GM03348 (cell line): ENCODE measurements at regions not wholly inside any gene's neighbourhood (a gene's known extent, or its start where the extent isn't known, plus 50 kb on each side); places are given as distances from the start of the nearest gene placed in this dataset.

Source experiments
- DNase-seq: peaks from one replicate; pipeline ENCODE4 v3.0.0; 2012; ENCODE audit warnings: low spot score

DNA sequence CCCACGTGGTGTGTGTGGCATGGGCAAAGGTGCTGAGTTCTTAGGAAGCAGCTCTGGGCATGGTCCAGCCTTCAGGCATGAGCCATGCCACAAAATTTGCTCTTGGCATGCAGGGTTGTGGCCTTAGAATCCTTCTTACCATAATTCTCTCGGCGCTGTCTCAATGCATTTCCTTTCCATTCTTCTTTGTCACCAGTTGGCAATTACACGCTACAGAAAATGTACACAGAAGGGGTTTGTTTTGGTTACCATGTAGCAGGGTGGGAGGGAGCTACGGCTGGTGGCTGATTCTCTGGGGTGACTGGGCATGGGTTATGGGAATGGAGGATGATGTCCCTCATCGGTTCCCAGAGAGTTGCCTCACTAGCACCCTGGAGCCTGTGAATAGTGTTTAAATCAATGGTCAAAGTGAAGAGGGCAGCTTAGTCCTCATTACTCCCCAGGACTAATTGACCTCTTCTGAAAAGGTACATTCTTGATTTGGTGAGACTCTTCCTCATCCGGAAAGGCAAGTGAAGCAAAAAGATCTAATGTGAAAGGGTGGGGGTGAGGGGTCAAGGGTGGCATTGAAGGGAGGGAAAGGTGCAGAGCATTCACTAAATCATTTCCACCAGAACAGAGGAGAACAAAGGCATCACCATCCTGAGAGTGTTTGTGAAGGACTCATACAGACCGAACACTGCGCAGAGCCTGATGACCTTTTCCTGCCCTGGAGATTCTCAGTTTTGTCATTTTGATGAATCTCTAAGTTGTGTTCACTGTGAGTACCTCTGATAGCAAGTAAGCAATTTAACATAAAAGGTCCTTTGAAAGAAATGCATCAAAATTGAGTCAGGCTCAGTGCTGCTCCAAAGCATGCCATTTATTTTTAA is 199.8 kb upstream of the SFRP2 start:
- peak; percentile 29 for DNase-seq

DNA sequence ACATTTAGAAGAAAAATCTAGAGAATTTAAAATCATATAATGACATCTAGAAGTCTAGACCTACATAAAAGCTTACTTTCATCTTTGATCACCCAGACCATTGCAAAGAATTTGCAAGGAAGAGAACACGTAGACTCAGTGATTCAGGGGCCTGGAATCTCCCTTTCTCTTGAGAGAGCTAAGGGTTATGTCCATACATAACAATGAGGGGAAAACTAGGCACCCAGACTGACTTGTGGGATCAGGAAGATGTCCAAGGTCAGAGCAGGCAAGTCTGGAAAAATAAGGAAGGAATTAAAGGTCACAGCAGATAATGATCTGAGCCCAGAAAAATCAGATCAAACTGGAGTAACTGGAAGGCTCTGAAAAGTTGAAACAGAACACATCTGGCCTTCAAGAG is 198.4 kb upstream of the SFRP2 start:
- peak; percentile 81 for DNase-seq

DNA sequence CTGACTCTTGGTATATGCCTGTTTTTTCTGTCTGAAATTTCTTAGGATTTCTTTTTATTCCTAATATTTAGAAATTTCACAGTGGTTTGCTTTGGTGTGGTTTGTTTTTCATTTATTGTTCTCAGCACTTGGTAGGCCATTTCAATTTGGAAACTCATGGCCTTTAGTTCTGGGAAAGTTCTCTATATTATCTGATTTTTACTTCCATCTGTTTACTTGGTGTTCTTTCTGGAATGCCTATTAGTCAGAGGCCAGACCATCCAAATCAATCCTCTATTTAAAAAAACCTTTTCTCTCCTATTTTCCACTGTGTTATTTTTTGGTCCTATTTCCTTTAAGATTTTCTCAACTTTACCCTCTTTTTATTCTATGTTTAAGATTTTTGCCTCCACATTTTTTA is 188.1 kb upstream of the SFRP2 start:
- DNase-seq: peak; percentile 50

DNA sequence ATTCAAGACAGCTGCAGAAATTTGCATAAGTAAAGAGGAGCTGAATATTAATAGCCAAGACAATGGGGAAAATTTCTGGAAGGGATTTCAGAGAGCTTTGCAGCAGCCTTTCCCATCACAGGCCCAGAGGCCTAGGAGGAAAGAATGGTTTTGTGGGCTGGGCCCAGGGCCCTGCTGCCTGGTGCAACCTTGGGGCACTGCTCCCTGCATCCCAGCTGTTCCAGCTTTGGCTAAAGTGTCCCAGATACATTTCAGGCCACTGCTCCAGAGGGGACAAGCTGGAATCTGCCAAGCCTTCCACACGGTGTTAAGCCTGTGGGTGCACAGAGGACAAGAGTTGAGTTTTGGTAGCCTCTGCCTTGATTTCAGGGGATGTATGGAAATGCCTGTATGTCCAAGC is 185.6 kb upstream of the SFRP2 start:
- no peak for DNase-seq

DNA sequence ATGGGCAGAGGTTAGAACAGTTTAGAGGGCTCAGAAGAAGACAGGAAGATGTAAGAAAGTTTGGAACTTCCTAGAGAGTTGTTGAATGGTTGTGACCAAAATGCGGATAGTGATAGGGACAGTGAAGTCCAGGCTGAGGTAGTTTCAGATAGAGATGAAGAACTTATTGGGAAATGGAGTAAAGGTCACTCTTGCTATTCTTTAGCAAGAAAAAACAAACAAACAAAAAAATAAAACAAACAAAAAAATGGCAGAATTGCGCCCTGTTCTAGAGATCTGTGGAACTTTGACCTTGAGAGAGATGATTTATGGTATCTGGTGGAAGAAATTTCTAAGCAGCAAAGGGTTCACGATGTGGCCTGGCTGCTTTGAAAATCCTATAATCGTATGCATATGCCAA is 185.1 kb upstream of the SFRP2 start:
- no peak for DNase-seq

DNA sequence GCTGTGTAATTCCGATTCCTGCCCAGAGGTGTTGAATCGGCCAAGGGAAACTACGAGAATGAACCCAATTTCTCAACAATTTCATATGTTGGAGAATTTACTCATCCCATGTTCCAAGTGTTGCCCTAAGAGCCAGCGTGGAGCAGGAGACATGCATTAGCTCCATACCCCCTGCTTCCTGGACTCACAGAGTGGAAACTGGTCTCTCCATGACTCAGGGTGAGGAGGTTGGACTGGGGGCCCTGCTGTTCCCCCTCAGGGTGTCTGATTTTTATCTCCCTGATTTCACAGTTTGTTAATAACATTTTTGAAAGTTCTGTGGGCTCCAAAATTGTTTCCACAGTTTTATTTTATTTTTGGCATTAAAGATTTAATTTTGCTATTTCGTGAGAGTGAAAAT is 183.0 kb upstream of the SFRP2 start:
- no peak for DNase-seq

DNA sequence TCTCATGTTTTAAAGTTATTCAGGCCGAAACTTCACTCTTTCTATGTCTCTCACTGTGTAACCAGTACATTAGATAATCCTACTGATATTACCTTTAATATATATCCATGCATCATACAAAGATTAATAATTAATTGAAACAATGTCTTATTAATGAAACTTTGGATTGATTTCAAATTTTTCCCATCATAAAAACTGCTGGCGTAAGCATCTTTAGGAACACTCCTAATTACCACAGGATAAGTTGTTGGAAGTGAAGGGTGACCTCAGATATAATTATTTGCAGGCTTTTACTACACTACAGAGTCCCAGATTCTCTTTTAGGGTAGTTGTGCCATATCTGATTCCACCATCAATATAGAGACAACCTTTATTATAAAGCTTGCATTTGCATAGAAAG is 181.3 kb upstream of the SFRP2 start:
- DNase-seq: no peak

DNA sequence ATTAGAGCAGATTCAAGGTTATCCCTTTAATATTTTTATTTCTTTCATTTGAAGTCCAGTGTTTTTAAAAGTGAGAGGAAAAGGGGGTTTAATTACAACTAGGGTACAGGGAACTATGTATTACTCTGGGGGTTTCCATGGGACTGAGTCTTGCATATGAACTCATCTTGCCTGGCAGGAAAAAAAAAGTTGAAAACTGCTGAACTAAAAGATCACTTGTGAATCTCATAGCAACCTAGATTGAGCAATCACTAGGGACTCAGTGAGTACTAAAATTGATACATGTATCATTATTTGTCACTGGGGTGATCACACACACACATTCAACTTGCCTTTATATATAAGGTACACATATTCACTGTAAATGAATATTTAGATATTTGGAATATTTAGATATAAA is 180.7 kb upstream of the SFRP2 start:
- no peak for DNase-seq

DNA sequence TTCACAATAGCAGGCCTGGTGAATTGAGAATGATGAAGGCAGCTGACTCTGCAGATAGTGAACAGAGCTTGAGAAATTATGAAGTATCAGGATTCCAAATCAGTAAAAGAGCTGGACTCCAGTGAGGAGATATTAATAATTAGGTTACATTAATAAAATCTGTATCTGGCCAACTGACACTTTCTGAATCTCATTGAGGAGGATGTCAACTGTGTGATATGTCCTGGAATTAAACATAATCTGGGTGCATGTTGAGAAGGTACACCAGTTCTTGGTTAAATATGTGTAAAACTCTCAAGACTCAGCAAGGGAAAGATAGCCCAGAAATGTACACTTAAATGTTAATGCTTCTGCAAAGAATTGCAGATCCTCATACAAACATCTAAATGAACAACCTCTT is 177.8 kb upstream of the SFRP2 start:
- no peak for DNase-seq

DNA sequence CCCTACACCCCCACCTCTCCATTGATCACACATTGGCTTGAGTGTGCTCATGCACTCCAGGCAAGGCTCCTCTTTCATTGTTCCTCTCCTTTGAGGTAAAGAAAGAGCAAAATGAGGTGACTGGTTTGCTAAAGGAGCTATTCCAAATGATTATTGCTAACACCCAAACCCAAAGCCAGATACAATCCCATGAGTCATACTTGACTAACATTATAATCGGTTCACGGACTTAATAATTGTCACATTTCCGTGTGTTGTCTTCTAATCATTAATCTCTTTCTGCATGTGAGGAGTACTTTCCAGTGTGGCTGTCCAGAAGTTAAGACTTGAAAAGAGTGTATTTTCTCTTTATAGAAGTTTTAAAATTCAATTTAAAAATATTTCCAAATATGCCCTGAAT is 174.3 kb upstream of the SFRP2 start:
- no peak for DNase-seq

DNA sequence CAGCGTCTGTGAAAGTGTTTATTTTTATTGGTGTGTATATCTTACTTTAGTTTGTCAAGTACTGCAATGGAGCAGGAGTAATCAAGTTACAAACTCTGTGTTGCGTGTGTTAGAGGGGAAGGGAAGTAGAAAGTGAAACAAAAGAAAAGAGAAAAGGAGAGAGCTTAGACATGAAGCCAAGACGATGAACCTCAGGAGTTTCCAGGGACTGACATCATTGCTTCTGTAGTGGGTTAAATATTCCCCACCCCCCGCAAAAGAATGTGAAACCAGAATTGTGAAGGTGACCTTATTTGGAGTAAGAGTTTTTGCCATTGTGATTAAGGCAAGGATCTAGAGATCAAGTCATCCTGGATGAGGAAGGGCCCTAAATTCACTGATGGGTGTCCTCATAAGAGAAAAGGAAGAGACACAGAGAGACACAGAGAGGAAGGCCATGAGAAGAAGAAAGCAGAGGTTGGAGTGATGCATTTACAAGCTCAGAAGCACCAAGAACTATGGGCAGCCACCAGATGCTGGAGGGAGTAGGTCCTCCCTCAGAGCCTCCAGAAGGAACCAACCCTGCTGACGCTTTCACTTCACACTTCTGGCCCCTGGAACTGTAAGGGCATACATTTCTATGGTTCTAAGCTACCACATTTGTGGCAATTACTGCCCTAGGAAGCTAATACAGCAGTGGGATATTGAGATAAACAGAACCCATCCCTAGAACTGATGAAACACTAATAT is 173.6 kb upstream of the SFRP2 start:
- DNase-seq: no peak

DNA sequence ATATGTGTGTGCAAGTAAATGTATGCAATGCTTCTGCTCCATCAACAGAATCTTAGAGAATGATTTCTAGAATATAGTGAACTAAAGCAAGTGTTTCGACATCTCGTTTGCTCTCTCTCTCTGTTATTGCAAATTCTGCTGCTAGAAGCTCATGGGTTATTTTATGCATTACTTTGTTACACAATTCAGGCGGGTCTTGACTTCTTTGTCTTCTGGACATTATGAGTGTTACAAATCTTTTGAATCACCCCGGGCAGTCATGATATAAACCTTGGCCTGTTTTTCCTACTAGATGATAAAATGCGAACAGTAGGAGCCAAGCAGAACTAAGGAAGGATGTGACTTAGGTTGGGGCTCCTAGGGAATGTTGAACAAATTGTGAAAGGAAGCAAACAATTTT is 166.4 kb upstream of the SFRP2 start:
- DNase-seq: no peak

DNA sequence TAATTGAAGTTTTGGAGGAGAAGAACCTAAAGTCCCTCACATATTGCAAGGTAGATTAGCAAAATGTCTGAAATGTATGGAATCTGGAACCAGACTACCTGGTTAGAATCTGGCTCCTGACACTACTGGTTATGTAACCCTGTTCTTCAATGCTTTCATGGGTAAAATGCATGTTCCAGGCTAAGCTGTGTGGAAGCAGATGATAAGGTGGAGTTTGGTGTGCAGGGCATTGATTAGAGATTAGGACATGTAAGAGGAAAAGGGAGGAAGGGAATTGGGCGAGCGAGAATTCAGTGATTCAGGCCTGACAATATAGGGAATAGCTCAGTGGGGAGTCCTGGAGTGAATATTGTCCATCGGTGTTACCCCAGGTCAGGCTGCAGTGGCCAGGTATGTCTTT is 165.8 kb upstream of the SFRP2 start:
- no peak for DNase-seq

DNA sequence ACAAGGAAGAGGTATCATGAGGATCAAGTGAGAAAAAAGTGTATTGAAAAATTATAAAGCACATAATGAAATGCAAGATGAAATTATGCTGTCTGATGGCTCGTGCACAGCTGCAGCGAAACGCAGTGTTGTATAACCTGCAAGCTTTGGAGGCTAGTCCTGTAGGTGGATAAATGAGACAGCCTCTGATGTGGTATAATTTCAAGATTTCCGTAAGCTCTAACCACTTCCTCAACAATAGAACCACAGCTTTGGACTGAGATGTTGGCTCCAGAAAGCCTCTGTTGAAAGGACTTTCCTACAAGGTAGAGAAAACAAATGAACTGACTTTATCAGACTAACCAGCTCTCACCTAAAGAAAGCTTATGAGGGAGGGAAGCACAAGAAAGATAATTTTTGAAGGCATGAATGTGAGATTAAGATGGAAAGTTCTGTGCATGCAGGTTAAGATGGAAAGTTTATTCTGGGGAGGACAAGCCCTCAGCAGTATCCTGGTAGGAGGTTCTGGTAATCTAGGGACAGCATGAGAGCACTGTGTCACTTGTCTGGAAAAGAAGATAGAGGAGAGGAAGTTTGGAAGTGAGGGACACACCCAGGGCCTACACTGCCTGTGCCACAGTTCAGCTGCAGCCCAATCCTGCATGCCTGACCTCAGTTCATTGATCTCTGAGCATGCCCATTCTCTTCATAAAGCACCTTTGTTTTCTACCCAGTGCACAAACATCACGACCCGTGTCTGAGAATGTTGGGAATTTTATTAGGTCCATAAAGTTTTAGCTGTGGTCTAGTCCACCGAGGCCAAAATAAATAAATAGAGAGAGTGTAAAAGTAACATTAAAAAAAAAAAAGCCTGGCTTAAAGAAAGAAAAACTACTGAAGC is 161.5 kb upstream of the SFRP2 start:
- DNase-seq: no peak

DNA sequence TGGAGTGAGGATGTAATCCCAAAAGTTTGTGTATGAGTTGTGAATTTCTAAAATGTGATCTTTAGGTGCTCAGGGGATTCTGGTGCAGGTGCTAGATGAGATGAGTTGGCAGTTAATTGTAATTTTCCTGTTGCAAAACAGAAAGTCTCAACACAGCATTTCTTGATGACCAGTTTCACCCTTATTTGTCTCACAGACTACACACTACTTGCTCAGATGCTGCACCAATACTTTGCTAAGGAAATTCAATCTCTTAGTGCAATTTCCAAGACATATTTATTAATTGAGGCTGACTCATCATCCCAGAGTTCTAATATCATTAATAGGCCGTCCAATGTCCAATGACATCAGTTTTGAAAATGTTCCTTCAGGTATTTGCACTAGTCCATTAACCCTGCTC is 159.2 kb upstream of the SFRP2 start:
- DNase-seq: no peak

DNA sequence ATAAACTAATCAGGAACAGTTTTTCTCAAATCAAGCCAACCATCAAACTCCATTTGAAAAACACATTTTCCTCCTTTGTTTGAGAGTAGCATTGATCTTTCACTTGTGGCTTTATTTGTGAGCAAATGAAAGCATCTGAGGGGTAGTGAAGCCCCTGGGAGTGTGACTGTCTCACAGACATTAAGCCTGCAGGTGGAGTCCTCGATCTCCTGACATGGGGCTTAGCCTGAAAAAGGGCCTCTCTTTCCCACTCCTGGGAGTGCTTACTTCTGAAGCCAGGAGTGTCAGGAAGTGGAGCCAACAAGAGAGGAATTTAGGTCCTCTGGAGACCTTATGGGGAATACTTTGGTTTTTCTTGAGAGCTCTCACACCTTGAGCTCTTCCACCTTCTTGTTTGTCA is 158.2 kb upstream of the SFRP2 start:
- no peak for DNase-seq

DNA sequence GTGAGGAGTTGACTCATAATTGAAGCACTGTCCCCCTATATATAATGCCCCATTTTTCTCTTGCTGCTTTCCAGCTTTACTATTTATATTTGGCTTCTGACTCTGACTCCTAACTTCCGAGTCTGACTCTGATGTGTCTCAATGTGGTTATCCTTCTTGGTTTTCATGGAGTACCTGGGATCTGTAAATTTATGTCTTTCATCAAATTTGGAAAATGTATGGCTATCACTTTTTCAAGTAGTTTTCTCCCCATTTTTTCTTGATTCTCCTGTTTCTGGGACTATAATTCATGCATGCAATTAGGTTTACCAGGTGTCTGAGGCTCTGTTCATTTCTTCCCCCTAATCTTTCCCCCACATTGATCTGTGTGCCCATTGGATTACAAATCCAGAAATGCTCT is 156.8 kb upstream of the SFRP2 start:
- no peak for DNase-seq

DNA sequence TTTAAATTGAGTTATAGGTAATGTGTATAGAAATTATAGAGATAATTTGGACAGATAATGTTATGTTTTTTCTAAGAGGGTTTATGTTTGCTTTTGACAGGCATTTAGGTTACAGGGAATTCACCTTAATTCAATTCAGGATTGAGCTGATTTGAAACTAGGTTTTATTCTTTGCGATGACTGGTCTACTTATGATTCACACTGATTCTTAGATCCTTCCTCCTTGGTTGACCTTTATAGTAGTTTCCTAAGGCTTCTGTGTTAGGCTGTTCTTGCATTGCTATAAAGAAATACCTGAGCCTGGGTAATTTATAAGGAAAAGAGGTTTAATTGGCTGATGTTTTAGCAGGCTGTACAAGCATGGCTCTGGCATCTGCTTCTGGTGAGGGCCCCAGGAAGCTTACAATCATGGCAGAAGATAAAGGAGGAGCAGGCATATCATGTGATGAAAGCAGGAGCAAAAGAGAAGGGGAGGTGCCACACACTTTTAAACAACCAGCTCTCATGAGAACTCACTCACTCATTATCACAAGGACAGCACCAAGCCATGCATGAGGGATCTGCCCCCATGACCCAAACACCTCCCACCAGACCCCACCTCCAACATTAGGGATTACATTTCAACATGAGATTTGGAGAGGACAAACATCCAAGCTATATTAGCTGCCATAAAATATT is 155.0 kb upstream of the SFRP2 start:
- DNase-seq: no peak

DNA sequence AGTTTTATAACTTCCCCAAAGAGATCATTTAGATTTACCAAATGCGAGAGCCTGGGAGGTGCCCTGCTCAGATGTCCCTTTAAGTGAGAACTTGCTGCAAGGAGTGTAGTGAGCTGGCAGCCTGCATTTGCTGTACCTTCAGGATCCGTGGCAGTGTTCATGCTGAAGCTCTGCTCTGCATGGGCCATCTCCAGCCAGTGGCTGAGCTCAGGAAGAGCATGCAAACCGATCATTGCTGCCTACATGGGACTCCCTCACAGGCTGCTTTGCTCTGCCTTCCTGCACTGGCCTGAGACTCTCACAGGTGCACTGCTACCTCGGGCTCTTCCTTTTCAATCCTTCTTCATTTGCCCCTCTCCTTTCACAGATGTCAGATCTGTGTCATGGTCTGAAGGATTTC is 152.0 kb upstream of the SFRP2 start:
- no peak for DNase-seq

DNA sequence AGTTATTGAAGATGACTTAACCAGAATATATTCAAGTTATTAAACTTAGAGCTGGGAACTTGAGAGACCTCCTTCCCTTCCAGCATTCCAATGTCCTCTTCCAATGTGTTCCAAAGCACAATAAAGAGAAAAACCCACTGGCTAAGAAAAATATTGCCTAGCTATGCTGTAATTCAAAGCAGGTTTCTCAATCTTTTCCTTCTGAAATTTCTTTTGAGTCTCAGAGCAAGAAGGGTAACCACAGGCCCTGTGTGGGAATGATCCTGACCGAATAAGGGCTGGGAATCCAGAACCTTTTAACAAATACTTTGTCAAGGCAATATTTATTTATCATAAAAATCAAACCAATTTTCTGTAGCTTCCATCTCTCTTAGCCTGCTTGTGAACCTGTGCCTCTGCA is 150.7 kb upstream of the SFRP2 start:
- DNase-seq: peak; percentile 42

DNA sequence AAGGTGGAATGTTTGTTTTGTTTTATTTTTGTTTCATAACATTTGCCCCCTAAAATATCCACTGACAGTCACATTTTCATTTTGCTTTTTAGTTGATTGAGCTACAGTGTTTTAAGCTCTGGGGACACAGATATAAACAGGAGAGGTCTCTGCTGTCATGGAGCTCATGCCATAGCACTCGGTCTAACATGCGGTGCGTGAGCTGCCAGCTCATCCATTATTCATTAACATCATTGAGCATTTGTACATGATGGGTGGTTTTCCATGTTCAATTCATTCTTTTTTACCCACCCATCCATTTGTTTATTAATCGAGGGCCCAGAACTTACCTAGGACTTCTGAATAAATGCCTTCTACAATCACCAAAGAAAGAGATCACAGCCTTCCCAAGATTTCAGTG is 150.1 kb upstream of the SFRP2 start:
- DNase-seq: no peak

DNA sequence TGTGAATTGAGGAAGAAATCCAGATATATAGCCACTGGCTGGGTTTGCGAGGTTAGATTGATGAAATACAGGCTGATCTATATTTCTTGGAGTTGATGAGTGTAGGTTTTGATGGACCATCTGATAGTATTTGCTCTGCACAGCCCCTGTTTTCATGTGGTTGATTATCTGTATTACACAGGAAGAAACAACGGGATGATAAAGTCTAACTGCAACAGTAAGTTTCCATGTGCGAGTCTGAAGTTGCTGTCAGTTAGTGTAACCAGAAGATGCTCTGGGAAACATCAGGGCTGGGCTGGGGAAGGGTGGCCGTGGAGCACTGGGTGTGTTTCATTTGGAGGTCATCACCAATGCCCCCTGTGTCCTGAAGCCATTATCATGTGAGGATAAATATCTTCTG is 148.4 kb upstream of the SFRP2 start:
- no peak for DNase-seq
